IPS-20b (cell line): ENCODE measurements at regions not wholly inside any gene's neighbourhood (a gene's known extent, or its start where the extent isn't known, plus 50 kb on each side); places are given as distances from the start of the nearest gene placed in this dataset.
"Not testable (repeated sequence)": the region's sequence is repeated elsewhere in the genome, so short reads cannot be mapped to it uniquely, and the experiment has no call there.

ENCODE experiments used
- H3K27ac ChIP-seq: one replicate; pipeline ENCODE4 v1.5.1; 2013; ENCODE audit warnings: low read length
- H3K27me3 ChIP-seq: 2 replicates; pipeline ENCODE4 v1.6.1; 2013; ENCODE audit warnings: mild to moderate bottlenecking, low read length, inconsistent platforms; ENCODE audit not compliant: insufficient read depth
- H3K36me3 ChIP-seq: 2 replicates; pipeline ENCODE4 v1.6.1; 2013; ENCODE audit warnings: low read depth, mild to moderate bottlenecking, inconsistent platforms, low read length, moderate library complexity; ENCODE audit not compliant: insufficient read depth
- H3K4me1 ChIP-seq: 2 replicates; pipeline ENCODE4 v1.6.1; 2013; ENCODE audit warnings: mild to moderate bottlenecking, control low read depth, inconsistent platforms, low read length, moderate library complexity; ENCODE audit not compliant: insufficient read depth
- H3K4me3 ChIP-seq: 2 replicates; pipeline ENCODE4 v1.5.1; 2013; ENCODE audit warnings: mild to moderate bottlenecking, low read length, inconsistent platforms
- H3K9ac ChIP-seq: 2 replicates; pipeline ENCODE4 v1.6.1; 2013; ENCODE audit warnings: low read depth, mild to moderate bottlenecking, inconsistent platforms, low read length, moderate library complexity
- H3K9me3 ChIP-seq: 2 replicates; pipeline ENCODE4 v1.6.1; 2013; ENCODE audit warnings: mild to moderate bottlenecking, low read depth, low read length, inconsistent platforms; ENCODE audit not compliant: insufficient read depth

GRCh38 chr5:118405650-118406061 lies 582.7 kb downstream of the DTWD2 start:
- no peaks in the 10 kb centered on the region; the same call in 1 of the 2 replicates for H3K9me3 ChIP-seq
- no peaks in the 10 kb centered on the region for H3K4me1 ChIP-seq
- no peaks in the 10 kb centered on the region for H3K36me3 ChIP-seq
- no peak overlapping the region for H3K27ac ChIP-seq
- no peaks in the 10 kb centered on the region for H3K27me3 ChIP-seq
- H3K4me3 ChIP-seq, result no peak overlapping the region
- no peak overlapping the region for H3K9ac ChIP-seq

- no peaks in the 10 kb centered on the region for H3K27me3 ChIP-seq
Observed at GRCh38 chr5:118397236-118397635, 591.1 kb downstream of the DTWD2 start.

GRCh38 chr5:118392491-118392890 lies 595.9 kb downstream of the DTWD2 start:
- H3K4me3 ChIP-seq, result no peak overlapping the region
- H3K4me1 ChIP-seq, result no peaks in the 10 kb centered on the region
- H3K36me3 ChIP-seq, result no peaks in the 10 kb centered on the region
- H3K9me3 ChIP-seq, result no peaks in the 10 kb centered on the region
- no peaks in the 10 kb centered on the region for H3K27me3 ChIP-seq
- no peak overlapping the region for H3K9ac ChIP-seq
- no peak overlapping the region for H3K27ac ChIP-seq

More at GRCh38 chr5:118397236-118397635, 591.1 kb downstream of the DTWD2 start:
- Histone ChIP-seq H3K9ac (no peak overlapping the region), H3K9me3 (no peaks in the 10 kb centered on the region; the same call in 1 of the 2 replicates), H3K36me3 (no peaks in the 10 kb centered on the region), H3K4me3 (no peak overlapping the region), H3K27ac (no peak overlapping the region), H3K4me1 (no peaks in the 10 kb centered on the region)

GRCh38 chr5:118382931-118383330 lies 605.4 kb downstream of the DTWD2 start:
- not testable (repeated sequence) for H3K36me3 ChIP-seq, H3K27me3 ChIP-seq, H3K9me3 ChIP-seq, H3K27ac ChIP-seq, H3K4me3 ChIP-seq, H3K9ac ChIP-seq, H3K4me1 ChIP-seq

- Histone ChIP-seq H3K36me3 (no peaks in the 10 kb centered on the region), H3K27ac (no peak overlapping the region), H3K4me1 (peaks cover 7% of the 10 kb centered on the region; the same call in 1 of the 2 replicates), H3K9ac (no peak overlapping the region), H3K27me3 (no peaks in the 10 kb centered on the region), H3K4me3 (no peak overlapping the region), H3K9me3 (peaks cover 8% of the 10 kb centered on the region)
Observed at GRCh38 chr5:118379470-118379869, 608.9 kb downstream of the DTWD2 start.

GRCh38 chr5:118378959-118379358 lies 609.4 kb downstream of the DTWD2 start:
- no peak overlapping the region for H3K9ac ChIP-seq
- peaks cover 7% of the 10 kb centered on the region; the same call in 1 of the 2 replicates for H3K4me1 ChIP-seq
- no peaks in the 10 kb centered on the region for H3K27me3 ChIP-seq
- H3K4me3 ChIP-seq, result no peak overlapping the region
- H3K27ac ChIP-seq, result no peak overlapping the region
- no peaks in the 10 kb centered on the region for H3K36me3 ChIP-seq
- peaks cover 8% of the 10 kb centered on the region for H3K9me3 ChIP-seq

- H3K36me3 ChIP-seq, result no peaks in the 10 kb centered on the region
Observed at GRCh38 chr5:118377420-118377819, 610.9 kb downstream of the DTWD2 start.

GRCh38 chr5:118371973-118372831 lies 616.1 kb downstream of the DTWD2 start:
- no peak overlapping the region for H3K9ac ChIP-seq
- H3K36me3 ChIP-seq, result no peaks in the 10 kb centered on the region
- no peak overlapping the region for H3K27ac ChIP-seq
- H3K9me3 ChIP-seq, result no peaks in the 10 kb centered on the region
- H3K4me1 ChIP-seq, result no peaks in the 10 kb centered on the region
- no peak overlapping the region for H3K4me3 ChIP-seq
- no peaks in the 10 kb centered on the region for H3K27me3 ChIP-seq

More at GRCh38 chr5:118377420-118377819, 610.9 kb downstream of the DTWD2 start:
- no peaks in the 10 kb centered on the region for H3K27me3 ChIP-seq
- no peak overlapping the region for H3K27ac ChIP-seq
- H3K4me1 ChIP-seq, result peaks cover 7% of the 10 kb centered on the region; the same call in 1 of the 2 replicates
- no peak overlapping the region for H3K4me3 ChIP-seq
- H3K9me3 ChIP-seq, result peaks cover 1% of the 10 kb centered on the region; the same call in 1 of the 2 replicates
- H3K9ac ChIP-seq, result no peak overlapping the region

GRCh38 chr5:118366429-118366828 lies 621.9 kb downstream of the DTWD2 start:
- Histone ChIP-seq H3K9me3 (no peaks in the 10 kb centered on the region), H3K9ac (no peak overlapping the region), H3K27me3 (no peaks in the 10 kb centered on the region), H3K4me3 (no peak overlapping the region), H3K4me1 (no peaks in the 10 kb centered on the region), H3K36me3 (no peaks in the 10 kb centered on the region), H3K27ac (no peak overlapping the region)

GRCh38 chr5:118365718-118366117 lies 622.6 kb downstream of the DTWD2 start:
- no peak overlapping the region for H3K27ac ChIP-seq

GRCh38 chr5:118354797-118355196 lies 633.5 kb downstream of the DTWD2 start:
- Histone ChIP-seq H3K9ac (no peak overlapping the region), H3K27ac (no peak overlapping the region), H3K4me3 (no peak overlapping the region), H3K27me3 (no peaks in the 10 kb centered on the region), H3K36me3 (no peaks in the 10 kb centered on the region), H3K4me1 (no peaks in the 10 kb centered on the region), H3K9me3 (no peaks in the 10 kb centered on the region)

More at GRCh38 chr5:118365718-118366117, 622.6 kb downstream of the DTWD2 start:
- Histone ChIP-seq H3K4me1 (no peaks in the 10 kb centered on the region), H3K9ac (no peak overlapping the region), H3K9me3 (no peaks in the 10 kb centered on the region), H3K4me3 (no peak overlapping the region), H3K27me3 (no peaks in the 10 kb centered on the region), H3K36me3 (no peaks in the 10 kb centered on the region)

- no peak overlapping the region for H3K9ac ChIP-seq
- no peaks in the 10 kb centered on the region for H3K36me3 ChIP-seq
- no peaks in the 10 kb centered on the region for H3K27me3 ChIP-seq
- no peaks in the 10 kb centered on the region for H3K4me1 ChIP-seq
- H3K9me3 ChIP-seq, result no peaks in the 10 kb centered on the region
- H3K4me3 ChIP-seq, result no peak overlapping the region
- no peak overlapping the region for H3K27ac ChIP-seq
Observed at GRCh38 chr5:118353970-118354369, 634.4 kb downstream of the DTWD2 start.
